Omental fat pad (tissue), 3 donors: ENCODE measurements at regions not wholly inside any gene's neighbourhood (a gene's known extent, or its start where the extent isn't known, plus 50 kb on each side); places are given as distances from the start of the nearest gene placed in this dataset.
"Not testable (repeated sequence)": the region's sequence is repeated elsewhere in the genome, so short reads cannot be mapped to it uniquely, and the experiment has no call there.

Experiments
- ATAC-seq: fragments of 150-250 bp; one replicate; pipeline ENCODE4 v1.9.1; 2016; ENCODE audit warnings: mild to moderate bottlenecking, moderate library complexity; ENCODE audit not compliant: low FRiP score
- DNase-seq: peaks from one replicate; pipeline ENCODE4 v3.0.0-alpha.2; 2019; ENCODE audit warnings: low spot score
- TF ChIP-seq, protein P1 (sequence below), 3 donors: fragments of 450-650 bp; IDR thresholded peaks; one replicate each; pipeline ENCODE4 v1.5.1; 2016 to 2017; ENCODE audit warnings: antibody characterized with exemption in 3 of 3, mild to moderate bottlenecking in 3 of 3, moderate library complexity in 2 of 3

DNA sequence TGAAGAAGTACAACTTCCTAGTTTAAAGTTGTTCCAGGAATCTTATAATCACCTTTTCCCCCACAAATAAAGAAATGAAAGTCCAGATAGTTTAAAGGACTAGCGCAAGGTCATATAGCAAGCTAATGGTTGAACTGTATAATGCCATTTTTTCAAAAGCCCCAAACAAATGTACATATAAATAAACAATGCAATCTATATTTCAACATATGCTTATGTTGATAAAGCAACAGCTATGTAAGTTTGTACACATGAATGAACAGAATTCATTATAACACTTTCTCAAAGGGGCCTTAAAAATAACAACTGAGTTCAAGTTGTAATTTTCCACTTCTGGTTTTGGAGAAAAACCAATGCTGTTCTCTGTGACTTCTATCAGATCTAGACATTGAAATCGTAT, 1628.6 kb downstream of the CDH8 start:
- no peak for ATAC-seq
- DNase-seq, result no peak
- TF ChIP-seq, protein P1, sequence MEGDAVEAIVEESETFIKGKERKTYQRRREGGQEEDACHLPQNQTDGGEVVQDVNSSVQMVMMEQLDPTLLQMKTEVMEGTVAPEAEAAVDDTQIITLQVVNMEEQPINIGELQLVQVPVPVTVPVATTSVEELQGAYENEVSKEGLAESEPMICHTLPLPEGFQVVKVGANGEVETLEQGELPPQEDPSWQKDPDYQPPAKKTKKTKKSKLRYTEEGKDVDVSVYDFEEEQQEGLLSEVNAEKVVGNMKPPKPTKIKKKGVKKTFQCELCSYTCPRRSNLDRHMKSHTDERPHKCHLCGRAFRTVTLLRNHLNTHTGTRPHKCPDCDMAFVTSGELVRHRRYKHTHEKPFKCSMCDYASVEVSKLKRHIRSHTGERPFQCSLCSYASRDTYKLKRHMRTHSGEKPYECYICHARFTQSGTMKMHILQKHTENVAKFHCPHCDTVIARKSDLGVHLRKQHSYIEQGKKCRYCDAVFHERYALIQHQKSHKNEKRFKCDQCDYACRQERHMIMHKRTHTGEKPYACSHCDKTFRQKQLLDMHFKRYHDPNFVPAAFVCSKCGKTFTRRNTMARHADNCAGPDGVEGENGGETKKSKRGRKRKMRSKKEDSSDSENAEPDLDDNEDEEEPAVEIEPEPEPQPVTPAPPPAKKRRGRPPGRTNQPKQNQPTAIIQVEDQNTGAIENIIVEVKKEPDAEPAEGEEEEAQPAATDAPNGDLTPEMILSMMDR (IDR thresholded peaks at IDR 0.05), result no peak

DNA sequence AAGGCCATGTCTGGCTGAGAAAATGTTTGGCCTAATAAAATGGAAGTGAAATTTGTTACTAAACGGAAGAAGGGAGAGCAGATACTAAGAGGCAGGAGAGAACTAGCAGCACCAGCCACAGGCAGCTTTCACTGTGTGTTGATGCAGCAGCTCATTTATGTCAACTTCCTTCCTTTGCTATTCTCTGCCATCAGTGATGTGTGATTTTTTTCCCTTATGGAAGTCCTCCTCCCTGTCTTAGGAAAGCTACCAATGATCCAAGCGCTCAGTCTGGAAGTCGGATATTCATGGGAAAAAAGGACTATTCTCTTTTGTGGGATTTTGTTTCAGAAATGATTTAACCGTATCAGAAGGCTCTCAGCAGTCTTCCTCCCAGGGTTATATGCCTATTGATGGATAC, 1629.2 kb downstream of the CDH8 start:
- ATAC-seq (no peak), DNase-seq (no peak)
- TF ChIP-seq, protein P1 (IDR thresholded peaks at IDR 0.05), result no peak

DNA sequence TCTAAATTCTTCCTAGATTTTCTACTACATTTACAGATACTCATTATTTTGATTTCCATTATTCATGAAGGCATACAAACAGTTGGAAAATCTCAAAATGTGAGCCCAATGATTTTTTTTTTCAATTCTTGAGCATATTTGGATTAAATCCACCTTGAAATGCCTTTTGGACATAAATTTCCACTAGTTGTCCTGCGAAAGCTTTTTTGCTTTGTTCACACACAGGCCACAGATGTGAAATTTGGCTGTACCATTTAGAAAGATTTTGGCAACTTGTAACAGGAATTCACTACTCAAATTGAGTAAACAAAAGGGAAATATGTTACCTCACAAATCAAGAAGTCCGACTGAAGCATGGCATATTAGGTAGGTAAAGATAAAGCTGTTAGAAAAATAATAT, 1631.0 kb downstream of the CDH8 start:
- TF ChIP-seq, protein P1 (IDR thresholded peaks at IDR 0.05), result no peak
- no peak for DNase-seq
- no peak for ATAC-seq

DNA sequence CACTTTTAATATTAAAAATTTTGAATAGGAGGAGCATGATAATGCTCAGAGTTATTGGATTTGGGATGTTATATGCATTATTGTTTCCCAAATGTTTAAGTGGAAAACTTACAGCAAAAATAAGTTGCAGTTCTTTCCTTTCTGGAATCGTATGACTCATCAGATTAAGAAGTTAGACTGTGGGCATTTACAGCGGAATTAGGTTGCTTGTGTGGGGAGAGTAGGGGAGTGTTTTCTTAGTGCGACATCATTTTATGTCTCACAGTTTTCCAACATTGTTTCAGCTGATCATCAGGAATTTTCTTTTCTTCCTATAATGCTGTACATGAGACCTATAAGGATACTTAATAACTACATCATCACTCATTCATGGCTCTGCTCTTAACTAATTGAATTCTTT, 1631.8 kb downstream of the CDH8 start:
- DNase-seq, result no peak
- ATAC-seq, result no peak
- TF ChIP-seq, protein P1 (IDR thresholded peaks at IDR 0.05), result no peak

DNA sequence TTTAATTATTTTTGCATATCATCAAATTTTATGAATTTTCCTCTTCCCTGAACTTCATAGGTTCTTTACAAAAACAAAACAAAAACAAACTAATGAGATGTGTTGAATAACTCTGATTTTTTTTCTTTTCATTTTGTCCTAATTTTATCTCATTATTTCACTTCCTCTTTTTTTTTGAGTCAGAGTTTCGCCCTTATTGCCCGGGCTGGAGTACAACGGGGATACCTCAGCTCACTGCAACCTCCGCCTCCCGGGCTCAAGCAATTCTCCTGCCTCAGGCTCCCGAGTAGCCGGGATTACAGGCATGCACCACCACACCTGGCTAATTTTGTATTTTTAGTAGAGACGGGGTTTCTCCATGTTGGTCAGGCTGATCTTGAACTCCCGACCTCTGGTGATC, 1633.3 kb downstream of the CDH8 start:
- ATAC-seq, DNase-seq: not testable (repeated sequence)

DNA sequence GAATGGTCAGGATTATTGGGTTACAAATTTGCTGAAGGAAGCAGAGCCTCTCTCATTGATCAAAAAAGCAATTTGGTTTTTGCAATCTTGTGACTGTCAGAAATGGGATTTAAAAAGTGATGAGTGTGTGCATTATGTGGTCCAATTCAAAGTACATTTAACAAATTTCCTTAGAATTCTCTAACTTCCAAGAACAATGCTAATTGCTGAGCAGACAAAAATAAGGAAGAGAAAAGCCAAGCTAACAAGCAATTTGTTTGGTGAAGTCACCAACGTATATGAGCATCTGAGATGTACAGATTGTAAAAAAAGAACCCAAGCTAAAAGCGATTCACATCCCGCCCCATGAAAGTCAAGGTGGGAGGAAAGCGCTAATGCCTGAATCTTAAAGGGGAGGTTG, 1643.9 kb downstream of the CDH8 start:
- no peak for DNase-seq
- TF ChIP-seq, protein P1 (IDR thresholded peaks at IDR 0.05), result no peak
- ATAC-seq, result no peak

DNA sequence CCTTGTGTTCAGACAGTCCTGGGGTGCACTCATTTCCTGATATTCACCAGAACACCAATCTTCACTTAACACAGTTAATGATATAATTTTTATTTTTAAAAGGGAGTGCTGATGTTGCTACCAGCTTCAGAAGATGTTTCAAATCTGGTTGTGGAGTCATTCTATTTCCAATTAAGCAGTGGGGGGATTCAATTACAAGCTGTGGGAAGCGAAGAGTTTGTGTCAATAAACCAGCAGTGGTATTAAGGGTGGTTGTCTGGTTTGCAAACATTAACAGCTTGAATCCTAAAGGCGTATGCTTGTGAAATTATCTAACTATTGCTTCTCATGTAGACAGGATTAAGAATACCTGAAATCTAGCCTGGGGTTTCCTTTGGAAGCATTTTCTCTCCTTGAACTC, 1637.5 kb upstream of the GOT2 start:
- no peak for DNase-seq
- no peak for ATAC-seq
- TF ChIP-seq, protein P1 (IDR thresholded peaks at IDR 0.05), result no peak

DNA sequence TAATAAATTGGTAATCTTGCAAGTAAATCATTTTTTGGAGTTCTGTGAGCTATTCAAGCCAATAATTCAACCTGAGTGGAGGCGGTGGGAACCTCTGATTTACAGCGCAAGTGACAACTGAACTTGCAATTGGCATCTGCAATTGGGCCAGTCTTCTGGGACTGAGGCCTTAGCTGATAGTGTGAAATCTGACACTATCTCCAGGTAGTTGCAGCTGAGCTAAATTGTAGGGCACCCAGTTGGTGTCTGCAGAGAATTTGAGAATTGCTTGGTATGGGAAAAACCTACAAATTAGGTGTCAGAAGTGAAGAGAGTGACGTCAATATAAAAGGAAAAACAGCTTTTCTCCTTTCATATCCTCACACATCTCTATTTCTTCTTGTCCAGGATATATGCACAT, 1633.6 kb upstream of the GOT2 start:
- DNase-seq (no peak), ATAC-seq (no peak)
- TF ChIP-seq, protein P1 (IDR thresholded peaks at IDR 0.05), result no peak
